CD14-positive monocyte (primary cell): ENCODE measurements at regions not wholly inside any gene's neighbourhood (a gene's known extent, or its start where the extent isn't known, plus 50 kb on each side); places are given as distances from the start of the nearest gene placed in this dataset.

Source experiments
- DNase-seq, 3 donors: peaks; one replicate each; pipeline ENCODE4 v3.0.0-alpha.2; 2011 to 2022
- H2AFZ ChIP-seq: 2 replicates; pipeline ENCODE4 v1.6.0; 2012; ENCODE audit warnings: mild to moderate bottlenecking, low read depth, low read length, inconsistent platforms; ENCODE audit not compliant: insufficient read depth, poor library complexity, severe bottlenecking
- H3K27ac ChIP-seq, 2 donors: 1 replicate in 1 of 2; 2 replicates in 1 of 2; pipeline ENCODE4 v1.5.1; 2012 to 2013; ENCODE audit warnings: low read length in 2 of 2, control low read depth in 1 of 2, inconsistent platforms in 1 of 2, low read depth in 1 of 2, mild to moderate bottlenecking in 1 of 2
- H3K27me3 ChIP-seq, 2 donors: one replicate each; pipeline versions ENCODE4 v1.6.0 to v1.6.1; 2011 to 2013; ENCODE audit warnings: low read length in 2 of 2; ENCODE audit not compliant: control insufficient read depth in 2 of 2, insufficient read depth in 2 of 2
- H3K36me3 ChIP-seq, 2 donors: replicated peaks in 1 of 2; 1 replicate in 1 of 2; 2 replicates in 1 of 2; pipeline versions ENCODE4 v1.5.1 to v1.6.1; 2012 to 2013; ENCODE audit warnings: low read length in 2 of 2, control low read depth in 1 of 2, inconsistent platforms in 1 of 2, mild to moderate bottlenecking in 1 of 2; ENCODE audit not compliant: insufficient read depth in 2 of 2, control insufficient read depth in 1 of 2
- H3K4me1 ChIP-seq, 2 donors: 1 replicate in 1 of 2; 2 replicates in 1 of 2; pipeline versions ENCODE4 v1.5.1 to v1.6.1; 2012 to 2013; ENCODE audit warnings: low read length in 2 of 2, control low read depth in 1 of 2, inconsistent platforms in 1 of 2, mild to moderate bottlenecking in 1 of 2, moderate library complexity in 1 of 2; ENCODE audit not compliant: insufficient read depth in 2 of 2, control insufficient read depth in 1 of 2
- H3K4me2 ChIP-seq: replicated peaks from 2 replicates; pipeline ENCODE3; 2012; ENCODE audit warnings: low read length, moderate library complexity, mild to moderate bottlenecking; ENCODE audit not compliant: poor library complexity, severe bottlenecking; ENCODE audit errors: extremely low read depth
- H3K4me3 ChIP-seq, 3 experiments: fragments of 200-600 bp in 1 of 3; sonication (generic) in 1 of 3; replicated peaks in 1 of 3; 1 replicate in 2 of 3; 2 replicates in 1 of 3; pipeline ENCODE4 v1.5.1; 2011 to 2013; ENCODE audit warnings: low read length in 3 of 3, mild to moderate bottlenecking in 3 of 3, control low read depth in 2 of 3, low read depth in 2 of 3, inconsistent platforms in 1 of 3, moderate library complexity in 1 of 3
- H3K79me2 ChIP-seq: 2 replicates; pipeline ENCODE4 v1.6.0; 2012; ENCODE audit warnings: mild to moderate bottlenecking, control low read depth, inconsistent platforms, low read length, moderate library complexity; ENCODE audit not compliant: insufficient read depth
- H3K9ac ChIP-seq: 2 replicates; pipeline ENCODE4 v1.6.0; 2017; ENCODE audit warnings: low read length, mild to moderate bottlenecking; ENCODE audit not compliant: insufficient read depth, poor library complexity, severe bottlenecking
- H3K9me3 ChIP-seq, 2 donors: replicated peaks in 1 of 2; 1 replicate in 1 of 2; 2 replicates in 1 of 2; pipeline versions ENCODE4 v1.5.1 to v1.6.1; 2012 to 2013; ENCODE audit warnings: low read length in 2 of 2, control low read depth in 1 of 2; ENCODE audit not compliant: control insufficient read depth in 1 of 2, insufficient read depth in 1 of 2
- H4K20me1 ChIP-seq: 2 replicates; pipeline ENCODE4 v1.6.0; 2012; ENCODE audit warnings: mild to moderate bottlenecking, low read length, control low read depth, moderate library complexity; ENCODE audit not compliant: insufficient read depth
- H3K27ac Mint-ChIP-seq, 7 donors: one replicate each; pipeline ENCODE4 v1.8.0; 2020; ENCODE audit warnings: mild to moderate bottlenecking in 7 of 7, mixed read lengths in 7 of 7, moderate library complexity in 6 of 7, inconsistent platforms in 2 of 7
- H3K27me3 Mint-ChIP-seq, 3 donors: one replicate each; pipeline ENCODE4 v1.8.0; 2021 to 2022; ENCODE audit warnings: low read depth in 3 of 3, mild to moderate bottlenecking in 3 of 3, mixed read lengths in 3 of 3, moderate library complexity in 3 of 3, inconsistent platforms in 1 of 3
- H3K36me3 Mint-ChIP-seq, 2 donors: one replicate each; pipeline ENCODE4 v1.8.0; 2020; ENCODE audit warnings: mixed read lengths in 2 of 2, inconsistent platforms in 1 of 2, mild to moderate bottlenecking in 1 of 2
- H3K4me1 Mint-ChIP-seq: one replicate; pipeline ENCODE4 v1.8.0; 2020; ENCODE audit warnings: mild to moderate bottlenecking, mixed read lengths
- H3K4me3 Mint-ChIP-seq, 2 donors: one replicate each; pipeline ENCODE4 v1.8.0; 2020; ENCODE audit warnings: mild to moderate bottlenecking in 2 of 2, mixed read lengths in 2 of 2, moderate library complexity in 1 of 2
- H3K9me3 Mint-ChIP-seq, 7 donors: one replicate each; pipeline ENCODE4 v1.8.0; 2020 to 2022; ENCODE audit warnings: mixed read lengths in 7 of 7, mild to moderate bottlenecking in 6 of 7, moderate library complexity in 6 of 7, inconsistent platforms in 2 of 7
- WGBS: methylation state at CpG from one replicate; pipeline ENCODE4 v1.1.5; 2013; ENCODE audit warnings: missing lambda C conversion rate; ENCODE audit not compliant: insufficient coverage; 5-methylcytosine and 5-hydroxymethylcytosine counted together
- intact Hi-C, 2 donors: fragments of 100-400 bp; cut with micrococcal nuclease; formaldehyde crosslinking; loops; one replicate each; pipeline versions ENCODE4 v1.15.0 to v1.15.1; 2023
- TF ChIP-seq, protein P1 (sequence below): fragments of 200-600 bp; IDR thresholded peaks from one replicate; pipeline ENCODE4 v1.8.0; 2022; ENCODE audit warnings: antibody characterized with exemption, mild to moderate bottlenecking

DNA sequence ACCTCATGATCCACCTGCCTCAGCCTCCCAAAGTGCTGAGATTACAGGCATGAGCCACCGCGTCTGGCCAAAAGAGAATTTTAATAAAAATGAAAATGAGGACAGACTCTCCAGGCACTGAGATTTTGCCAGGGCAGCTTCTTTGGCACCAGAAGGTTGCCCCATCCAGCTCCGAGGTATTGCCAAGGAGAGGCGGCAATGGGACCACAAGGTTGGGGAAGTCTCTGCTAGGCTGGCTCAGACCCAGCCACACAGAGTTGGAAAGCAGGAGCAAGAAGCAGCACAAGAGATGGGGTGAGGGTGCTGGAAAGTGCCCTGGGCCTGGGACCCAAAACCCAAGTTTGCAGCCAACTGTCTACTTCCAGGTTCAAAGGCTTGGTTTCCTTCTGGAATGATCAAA lies 200.9 kb downstream of the HHIPL2 start:
- intact Hi-C loops = no loop called here
- no peaks in the 10 kb centered on the region for H3K27me3 ChIP-seq
- H3K27ac Mint-ChIP-seq = no peak overlapping the region
- no peaks in the 10 kb centered on the region for H3K4me1 Mint-ChIP-seq
- H3K27me3 Mint-ChIP-seq = peaks cover 0 to 8% (median 4%) of the 10 kb centered on the region in 3 donors
- no peak overlapping the region for H3K4me3 ChIP-seq
- TF ChIP-seq, protein P1, sequence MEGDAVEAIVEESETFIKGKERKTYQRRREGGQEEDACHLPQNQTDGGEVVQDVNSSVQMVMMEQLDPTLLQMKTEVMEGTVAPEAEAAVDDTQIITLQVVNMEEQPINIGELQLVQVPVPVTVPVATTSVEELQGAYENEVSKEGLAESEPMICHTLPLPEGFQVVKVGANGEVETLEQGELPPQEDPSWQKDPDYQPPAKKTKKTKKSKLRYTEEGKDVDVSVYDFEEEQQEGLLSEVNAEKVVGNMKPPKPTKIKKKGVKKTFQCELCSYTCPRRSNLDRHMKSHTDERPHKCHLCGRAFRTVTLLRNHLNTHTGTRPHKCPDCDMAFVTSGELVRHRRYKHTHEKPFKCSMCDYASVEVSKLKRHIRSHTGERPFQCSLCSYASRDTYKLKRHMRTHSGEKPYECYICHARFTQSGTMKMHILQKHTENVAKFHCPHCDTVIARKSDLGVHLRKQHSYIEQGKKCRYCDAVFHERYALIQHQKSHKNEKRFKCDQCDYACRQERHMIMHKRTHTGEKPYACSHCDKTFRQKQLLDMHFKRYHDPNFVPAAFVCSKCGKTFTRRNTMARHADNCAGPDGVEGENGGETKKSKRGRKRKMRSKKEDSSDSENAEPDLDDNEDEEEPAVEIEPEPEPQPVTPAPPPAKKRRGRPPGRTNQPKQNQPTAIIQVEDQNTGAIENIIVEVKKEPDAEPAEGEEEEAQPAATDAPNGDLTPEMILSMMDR = no peak
- no peaks in the 10 kb centered on the region for H3K9me3 ChIP-seq
- WGBS = 100% methylated on average over 2 of the region's 4 CpGs
- H3K4me1 ChIP-seq = no peaks in the 10 kb centered on the region
- H3K9ac ChIP-seq = no peak overlapping the region
- no peaks in the 10 kb centered on the region for H3K36me3 Mint-ChIP-seq
- H3K27ac ChIP-seq = no peak overlapping the region
- H3K9me3 Mint-ChIP-seq = peaks cover 0 to 5% (median 2%) of the 10 kb centered on the region in 7 donors
- H3K4me3 Mint-ChIP-seq = no peak overlapping the region
- no peaks in the 10 kb centered on the region for H4K20me1 ChIP-seq
- DNase-seq = no peak
- no peaks in the 10 kb centered on the region for H3K36me3 ChIP-seq
- no peak overlapping the region for H3K4me2 ChIP-seq
- no peaks in the 10 kb centered on the region for H3K79me2 ChIP-seq
- no peak overlapping the region for H2AFZ ChIP-seq

GRCh38 chr1:222339376-222339947 lies 208.4 kb downstream of the HHIPL2 start:
- Mint-ChIP-seq H3K27ac (no peak overlapping the region), H3K4me1 (no peaks in the 10 kb centered on the region), H3K4me3 (no peak overlapping the region), H3K36me3 (no peaks in the 10 kb centered on the region), H3K9me3 (peaks cover 0 to 3% (median 1%) of the 10 kb centered on the region in 7 donors), H3K27me3 (peaks cover 0 to 2% (median 0%) of the 10 kb centered on the region in 3 donors)
- Histone ChIP-seq H3K36me3 (no peaks in the 10 kb centered on the region), H4K20me1 (no peaks in the 10 kb centered on the region), H3K27ac (no peak overlapping the region), H3K9ac (no peak overlapping the region), H2AFZ (no peak overlapping the region), H3K27me3 (no peaks in the 10 kb centered on the region), H3K79me2 (no peaks in the 10 kb centered on the region), H3K4me3 (no peak overlapping the region), H3K4me2 (no peak overlapping the region), H3K9me3 (no peaks in the 10 kb centered on the region), H3K4me1 (no peaks in the 10 kb centered on the region)
- TF ChIP-seq, protein P1 = no peak
- DNase-seq = no peak
- intact Hi-C loops = no loop called here
- WGBS = 100% methylated on average over 5 of the region's 7 CpGs
